ENCODE measurements at regions not wholly inside any gene's neighbourhood (a gene's known extent, or its start where the extent isn't known, plus 50 kb on each side); places are given as distances from the start of the nearest gene placed in this dataset.

- H3K27me3 ChIP-seq (replicated peaks in 1 of 2; ENCODE audit: control insufficient read depth in 2 of 2, insufficient read depth in 2 of 2, low read length in 1 of 2) = no peaks in the 10 kb centered on the region
- H2AFZ ChIP-seq (ENCODE audit: control insufficient read depth, low read depth, low read length) = no peak overlapping the region
- in situ Hi-C loops (cut with MboI) = no loop called here
- no peaks in the 10 kb centered on the region for H3K4me1 ChIP-seq (ENCODE audit: control insufficient read depth, insufficient read depth, low read length)
- TF ChIP-seq TCF12 (IDR thresholded peaks at IDR 0.05; ENCODE audit: low read depth, low read length) (no peak), RAD51 (IDR thresholded peaks at IDR 0.05) (no peak), NRF1 (conservative IDR thresholded peaks at IDR 0.05; ENCODE audit: low read depth, low read length) (no peak), KDM1A (IDR thresholded peaks at IDR 0.05; ENCODE audit: borderline replicate concordance) (no peak), ZNF622 (IDR thresholded peaks at IDR 0.05) (no peak), TAF1 (IDR thresholded peaks at IDR 0.05; ENCODE audit: borderline replicate concordance, low read depth, low read length) (no peak), SPI1 (IDR thresholded peaks at IDR 0.05; ENCODE audit: borderline replicate concordance, insufficient read depth, low read depth, low read length) (no peak), BHLHE40 (IDR thresholded peaks at IDR 0.05; ENCODE audit: borderline replicate concordance in 1 of 2, low read depth in 2 of 2, low read length in 1 of 2) (no peak), TARDBP (IDR thresholded peaks at IDR 0.05; ENCODE audit: borderline replicate concordance) (no peak), CBX3 (IDR thresholded peaks at IDR 0.05; ENCODE audit: borderline replicate concordance, low read depth) (no peak), ZNF217 (IDR thresholded peaks at IDR 0.05) (no peak), IKZF2 (IDR thresholded peaks at IDR 0.05) (no peak), MEF2A (IDR thresholded peaks at IDR 0.05; ENCODE audit: insufficient read depth, low read depth, low read length) (no peak), NBN (IDR thresholded peaks at IDR 0.05) (no peak), SUZ12 (IDR thresholded peaks at IDR 0.05; ENCODE audit: unreplicated experiment) (no peak), RB1 (IDR thresholded peaks at IDR 0.05; ENCODE audit: borderline replicate concordance) (no peak), CREB1 (IDR thresholded peaks at IDR 0.05; ENCODE audit: low read depth) (no peak), FOXK2 (IDR thresholded peaks at IDR 0.05) (no peak)
- TF ChIP-seq, protein P1, sequence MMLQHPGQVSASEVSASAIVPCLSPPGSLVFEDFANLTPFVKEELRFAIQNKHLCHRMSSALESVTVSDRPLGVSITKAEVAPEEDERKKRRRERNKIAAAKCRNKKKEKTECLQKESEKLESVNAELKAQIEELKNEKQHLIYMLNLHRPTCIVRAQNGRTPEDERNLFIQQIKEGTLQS (IDR thresholded peaks at IDR 0.05; ENCODE audit: borderline replicate concordance, extremely low read depth, low read depth, low read length) = no peak
- TF ChIP-seq, protein P2, sequence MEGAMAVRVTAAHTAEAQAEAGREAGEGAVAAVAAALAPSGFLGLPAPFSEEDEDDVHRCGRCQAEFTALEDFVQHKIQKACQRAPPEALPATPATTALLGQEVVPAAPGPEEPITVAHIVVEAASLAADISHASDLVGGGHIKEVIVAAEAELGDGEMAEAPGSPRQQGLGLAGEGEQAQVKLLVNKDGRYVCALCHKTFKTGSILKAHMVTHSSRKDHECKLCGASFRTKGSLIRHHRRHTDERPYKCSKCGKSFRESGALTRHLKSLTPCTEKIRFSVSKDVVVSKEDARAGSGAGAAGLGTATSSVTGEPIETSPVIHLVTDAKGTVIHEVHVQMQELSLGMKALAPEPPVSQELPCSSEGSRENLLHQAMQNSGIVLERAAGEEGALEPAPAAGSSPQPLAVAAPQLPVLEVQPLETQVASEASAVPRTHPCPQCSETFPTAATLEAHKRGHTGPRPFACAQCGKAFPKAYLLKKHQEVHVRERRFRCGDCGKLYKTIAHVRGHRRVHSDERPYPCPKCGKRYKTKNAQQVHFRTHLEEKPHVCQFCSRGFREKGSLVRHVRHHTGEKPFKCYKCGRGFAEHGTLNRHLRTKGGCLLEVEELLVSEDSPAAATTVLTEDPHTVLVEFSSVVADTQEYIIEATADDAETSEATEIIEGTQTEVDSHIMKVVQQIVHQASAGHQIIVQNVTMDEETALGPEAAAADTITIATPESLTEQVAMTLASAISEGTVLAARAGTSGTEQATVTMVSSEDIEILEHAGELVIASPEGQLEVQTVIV (IDR thresholded peaks at IDR 0.05; ENCODE audit: borderline replicate concordance, partially characterized antibody) = no peak
- SMC1A ChIA-PET (ENCODE audit: uncharacterized antibody, unreplicated experiment) = no interaction called here
- H3K36me3 ChIP-seq (ENCODE audit: control insufficient read depth in 2 of 2, insufficient read depth in 2 of 2, low read length in 1 of 2) = no peaks in the 10 kb centered on the region
- no peak overlapping the region for H3K9ac ChIP-seq (ENCODE audit: control insufficient read depth, insufficient read depth, low read length)
- H3K4me2 ChIP-seq (ENCODE audit: control insufficient read depth, insufficient read depth) = no peak overlapping the region
- POLR2A ChIA-PET = no interaction called here
- H3K27ac ChIP-seq (ENCODE audit: control insufficient read depth, insufficient read depth) = no peak overlapping the region
- FAIRE-seq (no peak), ATAC-seq (no peak), DNase-seq (ENCODE audit: low read depth, low spot score) (no peak)
- H3K79me2 ChIP-seq (ENCODE audit: control insufficient read depth, insufficient read depth, low read length) = no peaks in the 10 kb centered on the region
- no peaks in the 10 kb centered on the region for H3K9me3 ChIP-seq (replicated peaks; ENCODE audit: control insufficient read depth, insufficient read depth, low read length)
- no peak overlapping the region for H3K4me3 ChIP-seq
- H4K20me1 ChIP-seq (ENCODE audit: control insufficient read depth, insufficient read depth) = no peaks in the 10 kb centered on the region
- no TSS peak for BruUV-seq (replicated peaks)
- 28% methylated on average over 10 of the region's 10 CpGs for WGBS (ENCODE audit: insufficient coverage, insufficient replicate concordance, low lambda C conversion rate, missing lambda C conversion rate)
- intact Hi-C loops (cut with micrococcal nuclease; ENCODE audit: unreplicated experiment) = no loop called here
- CTCF ChIA-PET = no interaction called here
- RAD21 ChIA-PET (ENCODE audit: unreplicated experiment) = no interaction called here
Measured at GRCh38 chr16:87173294-87173893, 143.8 kb downstream of the C16orf95 start.
